H1 (cell line): ENCODE measurements at regions not wholly inside any gene's neighbourhood (a gene's known extent, or its start where the extent isn't known, plus 50 kb on each side); places are given as distances from the start of the nearest gene placed in this dataset.

ENCODE experiments used
- BCL11A ChIP-seq, 2 experiments: IDR thresholded peaks; one replicate each; pipeline ENCODE4 v1.6.1; 2011; ENCODE audit warnings: low read depth in 2 of 2, low read length in 2 of 2, mild to moderate bottlenecking in 2 of 2
- EZH2 ChIP-seq: fragments of 200-600 bp; sonication (generic); IDR thresholded peaks from 2 replicates; pipeline ENCODE4 v1.7.1; 2012; ENCODE audit warnings: low read depth, mild to moderate bottlenecking, moderate library complexity, low read length, inconsistent platforms; ENCODE audit not compliant: severe bottlenecking
- PHF8 ChIP-seq: fragments of 200-600 bp; sonication (generic); conservative IDR thresholded peaks from 2 replicates; pipeline ENCODE4 v1.7.1; 2012; ENCODE audit warnings: low read depth, mild to moderate bottlenecking, inconsistent platforms, low read length, moderate library complexity
- POLR2A ChIP-seq, 2 experiments: IDR thresholded peaks; 1 replicate in 1 of 2; 2 replicates in 1 of 2; pipeline ENCODE4 v1.6.1; 2011; ENCODE audit warnings: low read depth in 2 of 2, low read length in 2 of 2, mild to moderate bottlenecking in 2 of 2; ENCODE audit errors: control extremely low read depth in 1 of 2
- POLR2AphosphoS5 ChIP-seq: IDR thresholded peaks from 2 replicates; pipeline ENCODE4 v1.6.1; 2011; ENCODE audit warnings: low read depth, low read length
- SP2 ChIP-seq: IDR thresholded peaks from 2 replicates; pipeline ENCODE4 v1.6.1; 2012; ENCODE audit warnings: mild to moderate bottlenecking, low read length, inconsistent platforms
- TF ChIP-seq, protein P1 (sequence below), 3 experiments: IDR thresholded peaks; 1 replicate in 2 of 3; 2 replicates in 1 of 3; pipeline versions ENCODE4 v1.5.1 to v1.6.1; 2011; ENCODE audit warnings: low read length in 3 of 3, mild to moderate bottlenecking in 3 of 3, inconsistent platforms in 2 of 3, low read depth in 1 of 3, moderate library complexity in 1 of 3; ENCODE audit not compliant: insufficient read depth in 1 of 3; ENCODE audit errors: control extremely low read depth in 1 of 3

DNA sequence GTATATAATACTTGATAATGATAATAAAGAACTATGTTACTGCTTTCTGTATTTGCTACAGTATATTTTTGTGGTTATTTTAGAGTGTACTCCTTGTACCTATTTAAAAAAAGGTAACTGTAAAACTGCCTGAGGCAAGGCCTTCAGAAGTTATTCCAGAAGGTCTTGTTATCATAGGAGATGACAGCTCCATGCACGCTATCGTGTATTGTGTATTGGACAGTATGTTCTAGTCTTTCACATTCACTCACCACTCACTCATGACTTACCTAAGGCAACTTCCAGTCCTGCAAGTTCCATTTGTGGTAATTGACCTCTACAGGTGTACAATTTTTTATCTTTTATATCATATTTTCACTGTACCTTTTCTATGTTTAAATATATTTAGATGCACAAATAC is 100.7 kb downstream of the ARL4A start:
- TF ChIP-seq, protein P1, sequence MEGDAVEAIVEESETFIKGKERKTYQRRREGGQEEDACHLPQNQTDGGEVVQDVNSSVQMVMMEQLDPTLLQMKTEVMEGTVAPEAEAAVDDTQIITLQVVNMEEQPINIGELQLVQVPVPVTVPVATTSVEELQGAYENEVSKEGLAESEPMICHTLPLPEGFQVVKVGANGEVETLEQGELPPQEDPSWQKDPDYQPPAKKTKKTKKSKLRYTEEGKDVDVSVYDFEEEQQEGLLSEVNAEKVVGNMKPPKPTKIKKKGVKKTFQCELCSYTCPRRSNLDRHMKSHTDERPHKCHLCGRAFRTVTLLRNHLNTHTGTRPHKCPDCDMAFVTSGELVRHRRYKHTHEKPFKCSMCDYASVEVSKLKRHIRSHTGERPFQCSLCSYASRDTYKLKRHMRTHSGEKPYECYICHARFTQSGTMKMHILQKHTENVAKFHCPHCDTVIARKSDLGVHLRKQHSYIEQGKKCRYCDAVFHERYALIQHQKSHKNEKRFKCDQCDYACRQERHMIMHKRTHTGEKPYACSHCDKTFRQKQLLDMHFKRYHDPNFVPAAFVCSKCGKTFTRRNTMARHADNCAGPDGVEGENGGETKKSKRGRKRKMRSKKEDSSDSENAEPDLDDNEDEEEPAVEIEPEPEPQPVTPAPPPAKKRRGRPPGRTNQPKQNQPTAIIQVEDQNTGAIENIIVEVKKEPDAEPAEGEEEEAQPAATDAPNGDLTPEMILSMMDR (IDR thresholded peaks at IDR 0.05; ENCODE audit: control extremely low read depth in 1 of 3, insufficient read depth in 1 of 3, low read depth in 1 of 3, low read length in 3 of 3): no peak
- TF ChIP-seq SP2 (no peak), BCL11A (IDR thresholded peaks at IDR 0.05; ENCODE audit: low read depth in 2 of 2, low read length in 2 of 2) (no peak), PHF8 (no peak), POLR2A (IDR thresholded peaks at IDR 0.05; ENCODE audit: control extremely low read depth in 1 of 2, low read depth in 2 of 2, low read length in 2 of 2) (no peak), POLR2AphosphoS5 (no peak), EZH2 (no peak)
